ENCODE measurements at regions not wholly inside any gene's neighbourhood (a gene's known extent, or its start where the extent isn't known, plus 50 kb on each side); places are given as distances from the start of the nearest gene placed in this dataset.

DNA sequence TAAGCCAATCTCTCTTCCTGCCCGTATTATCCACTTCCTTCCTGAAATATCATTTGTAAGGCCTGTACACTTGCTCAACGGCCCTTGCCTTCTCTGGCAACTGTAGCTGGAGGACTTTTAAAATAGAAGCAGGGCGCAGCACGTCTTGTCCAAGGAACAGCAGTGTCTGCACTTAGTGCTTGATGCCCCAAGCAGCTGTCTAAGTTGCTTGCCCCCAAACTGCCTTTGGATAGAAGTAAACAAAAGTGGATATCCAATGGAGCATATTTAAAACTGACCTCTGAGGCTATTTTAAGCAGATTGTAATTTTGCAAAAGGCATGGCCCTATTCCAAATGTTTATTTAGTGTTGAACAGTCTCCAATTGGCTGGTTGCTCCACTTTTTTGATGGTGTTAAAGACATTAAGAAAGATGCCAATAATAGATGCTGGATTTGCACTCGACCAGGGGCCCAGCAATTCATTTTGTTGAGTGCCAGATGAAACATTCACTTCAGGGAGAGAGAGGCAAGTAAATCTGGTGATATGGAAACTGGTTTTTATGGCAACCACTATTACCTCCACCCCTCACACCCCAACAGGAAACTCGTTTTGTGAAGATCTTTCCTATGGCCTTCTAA lies 526.8 kb upstream of the TBL1XR1 start:
- Histone ChIP-seq H3K27me3 (no peaks in the 10 kb centered on the region), H3K36me3 (no peaks in the 10 kb centered on the region), H3K4me1 (ENCODE audit: control insufficient read depth in 1 of 2, insufficient read depth in 1 of 2, low read depth in 1 of 2, low read length in 1 of 2) (peaks cover 26 to 33% of the 10 kb centered on the region in 2 experiments), H3K4me3 (ENCODE audit: low read depth in 1 of 2, low read length in 1 of 2) (peak overlapping the region in 1 of 2 experiments; percentile 1), H3K9me3 (no peaks in the 10 kb centered on the region), H3K27ac (peak overlapping the region; percentile 60)
- TF ChIP-seq, protein P1, sequence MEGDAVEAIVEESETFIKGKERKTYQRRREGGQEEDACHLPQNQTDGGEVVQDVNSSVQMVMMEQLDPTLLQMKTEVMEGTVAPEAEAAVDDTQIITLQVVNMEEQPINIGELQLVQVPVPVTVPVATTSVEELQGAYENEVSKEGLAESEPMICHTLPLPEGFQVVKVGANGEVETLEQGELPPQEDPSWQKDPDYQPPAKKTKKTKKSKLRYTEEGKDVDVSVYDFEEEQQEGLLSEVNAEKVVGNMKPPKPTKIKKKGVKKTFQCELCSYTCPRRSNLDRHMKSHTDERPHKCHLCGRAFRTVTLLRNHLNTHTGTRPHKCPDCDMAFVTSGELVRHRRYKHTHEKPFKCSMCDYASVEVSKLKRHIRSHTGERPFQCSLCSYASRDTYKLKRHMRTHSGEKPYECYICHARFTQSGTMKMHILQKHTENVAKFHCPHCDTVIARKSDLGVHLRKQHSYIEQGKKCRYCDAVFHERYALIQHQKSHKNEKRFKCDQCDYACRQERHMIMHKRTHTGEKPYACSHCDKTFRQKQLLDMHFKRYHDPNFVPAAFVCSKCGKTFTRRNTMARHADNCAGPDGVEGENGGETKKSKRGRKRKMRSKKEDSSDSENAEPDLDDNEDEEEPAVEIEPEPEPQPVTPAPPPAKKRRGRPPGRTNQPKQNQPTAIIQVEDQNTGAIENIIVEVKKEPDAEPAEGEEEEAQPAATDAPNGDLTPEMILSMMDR (IDR thresholded peaks at IDR 0.05): no peak

DNA sequence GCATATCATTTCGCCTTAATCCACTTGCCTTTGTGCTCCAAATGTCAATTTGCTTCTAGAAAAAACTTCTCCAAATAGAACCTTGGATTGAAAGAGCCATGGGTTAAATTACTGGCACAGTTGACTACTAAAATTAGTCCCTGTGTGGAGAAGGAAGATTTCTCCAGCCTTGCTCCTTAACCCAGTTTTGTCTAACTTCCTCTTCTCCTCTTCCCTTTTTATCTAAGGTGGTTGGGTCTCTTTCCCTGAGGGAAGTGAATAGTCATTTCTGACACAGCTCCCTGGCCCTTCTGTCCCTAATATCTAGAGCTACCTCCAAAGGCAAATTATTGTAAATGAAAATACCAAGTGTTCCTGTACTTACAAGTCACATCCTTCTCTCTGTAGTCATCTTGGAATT lies 527.9 kb upstream of the TBL1XR1 start:
- Histone ChIP-seq H3K27me3 (no peaks in the 10 kb centered on the region), H3K4me3 (ENCODE audit: low read depth in 1 of 2, low read length in 1 of 2) (no peak overlapping the region), H3K27ac (peak overlapping the region; percentile 60), H3K36me3 (no peaks in the 10 kb centered on the region), H3K9me3 (no peaks in the 10 kb centered on the region), H3K4me1 (ENCODE audit: control insufficient read depth in 1 of 2, insufficient read depth in 1 of 2, low read depth in 1 of 2, low read length in 1 of 2) (peaks cover 26 to 33% of the 10 kb centered on the region in 2 experiments)
- TF ChIP-seq, protein P1 (IDR thresholded peaks at IDR 0.05): no peak

DNA sequence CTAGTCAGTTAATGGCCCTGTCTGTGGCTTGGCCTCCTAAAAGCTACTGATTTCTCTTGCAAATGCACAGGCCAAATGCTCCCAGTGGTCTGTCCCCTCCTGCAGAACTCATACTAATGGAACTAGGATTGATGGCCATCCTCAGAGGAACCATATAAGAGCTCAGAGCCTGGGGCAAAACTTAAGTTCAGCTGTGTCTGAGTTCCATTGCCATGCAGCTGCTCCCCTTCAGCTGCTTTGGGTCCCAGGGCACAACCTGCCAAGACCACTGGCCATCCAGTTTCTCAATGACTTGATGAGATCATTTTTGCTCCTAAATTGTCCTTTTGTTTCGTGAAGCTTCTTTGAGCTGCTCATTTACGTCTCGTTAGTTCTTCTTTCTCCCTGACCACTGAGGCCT lies 529.5 kb upstream of the TBL1XR1 start:
- Histone ChIP-seq H3K27me3 (no peaks in the 10 kb centered on the region), H3K4me3 (ENCODE audit: low read depth in 1 of 2, low read length in 1 of 2) (no peak overlapping the region), H3K36me3 (no peaks in the 10 kb centered on the region), H3K27ac (no peak overlapping the region), H3K4me1 (ENCODE audit: control insufficient read depth in 1 of 2, insufficient read depth in 1 of 2, low read depth in 1 of 2, low read length in 1 of 2) (peaks cover 26 to 33% of the 10 kb centered on the region in 2 experiments), H3K9me3 (no peaks in the 10 kb centered on the region)
- TF ChIP-seq, protein P1 (IDR thresholded peaks at IDR 0.05): no peak

DNA sequence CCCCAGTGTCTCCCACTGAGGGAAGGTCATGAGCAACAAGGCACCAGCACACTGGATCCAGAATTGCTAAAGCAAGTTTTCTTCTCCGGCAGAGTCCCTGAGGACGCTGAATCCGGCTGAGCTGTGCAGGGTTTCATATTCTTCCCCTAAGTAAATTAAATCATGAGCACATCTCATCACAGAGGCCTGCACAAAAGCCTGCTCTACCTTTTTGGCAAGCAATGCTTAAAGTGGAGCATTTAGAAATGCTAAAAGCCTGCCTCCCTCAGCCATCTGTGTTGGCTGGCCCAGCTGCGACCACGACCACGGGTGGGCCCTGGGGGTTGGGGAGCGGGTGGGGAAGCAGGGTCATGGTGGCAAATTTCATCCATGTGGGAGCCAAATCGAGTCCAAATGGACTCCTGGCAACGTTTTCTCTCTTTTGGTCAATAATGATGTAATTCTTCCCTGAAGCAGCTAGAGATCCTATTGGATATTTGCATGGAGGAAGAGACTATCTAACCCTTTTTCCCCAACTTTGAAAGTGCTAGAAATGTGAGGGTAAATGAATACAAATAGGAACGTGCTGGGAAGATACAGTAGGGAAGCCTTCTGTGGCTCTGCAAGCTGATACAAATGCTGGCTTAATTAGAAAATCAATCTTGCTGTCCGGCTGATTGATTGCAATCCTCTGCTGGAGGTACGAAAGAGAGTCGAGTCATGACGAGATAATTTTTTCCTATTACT lies 532.8 kb upstream of the TBL1XR1 start:
- Histone ChIP-seq H3K27ac (no peak overlapping the region), H3K27me3 (no peaks in the 10 kb centered on the region), H3K36me3 (no peaks in the 10 kb centered on the region), H3K4me3 (ENCODE audit: low read depth in 1 of 2, low read length in 1 of 2) (no peak overlapping the region), H3K9me3 (no peaks in the 10 kb centered on the region), H3K4me1 (ENCODE audit: control insufficient read depth in 1 of 2, insufficient read depth in 1 of 2, low read depth in 1 of 2, low read length in 1 of 2) (peaks cover 7 to 9% of the 10 kb centered on the region in 2 experiments)
- TF ChIP-seq, protein P1 (IDR thresholded peaks at IDR 0.05): no peak

DNA sequence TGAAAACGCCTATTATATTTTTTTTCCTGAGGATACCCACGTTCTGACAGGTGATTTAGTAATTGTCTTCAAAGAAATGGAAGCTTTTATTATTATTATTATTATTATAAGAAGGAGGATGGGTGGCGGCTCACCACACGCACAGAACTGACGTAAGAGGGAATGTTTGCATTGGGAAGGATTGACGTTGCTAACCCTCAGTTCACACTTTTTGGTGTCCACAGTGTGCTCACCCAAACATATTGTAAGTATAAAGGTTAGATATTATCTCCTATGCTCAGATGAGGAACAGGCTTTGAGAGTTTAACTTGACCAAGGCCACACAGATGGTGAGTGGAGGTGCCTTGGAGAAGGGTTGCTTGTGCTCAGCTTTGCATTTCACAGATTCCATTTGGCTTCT lies 533.5 kb upstream of the TBL1XR1 start:
- TF ChIP-seq, protein P1 (IDR thresholded peaks at IDR 0.05): no peak
- H3K4me3 ChIP-seq (ENCODE audit: low read depth in 1 of 2, low read length in 1 of 2): no peak overlapping the region
- peaks cover under 1 to 2% of the 10 kb centered on the region in 2 experiments for H3K4me1 ChIP-seq (ENCODE audit: control insufficient read depth in 1 of 2, insufficient read depth in 1 of 2, low read depth in 1 of 2, low read length in 1 of 2)
- no peak overlapping the region for H3K27ac ChIP-seq
- no peaks in the 10 kb centered on the region for H3K9me3 ChIP-seq
- H3K27me3 ChIP-seq: no peaks in the 10 kb centered on the region
- no peaks in the 10 kb centered on the region for H3K36me3 ChIP-seq
